Left lung (tissue), 4 donors: ENCODE measurements at regions not wholly inside any gene's neighbourhood (a gene's known extent, or its start where the extent isn't known, plus 50 kb on each side); places are given as distances from the start of the nearest gene placed in this dataset.
A peak's percentile ranks its signal among the peaks of the same experiment; 100 is the strongest.

Source experiments
- ATAC-seq: fragments of 200-7000 bp; cut with Tn5 transposase; one replicate; pipeline ENCODE4 v1.9.1; 2020; ENCODE audit warnings: moderate library complexity
- DNase-seq, 4 donors: peaks; one replicate each; pipeline ENCODE4 v3.0.0-alpha.2; 2013 to 2020
- H3K27ac ChIP-seq, 2 donors: fragments of 200-600 bp; sonication (generic) in 1 of 2; one replicate each; pipeline versions ENCODE4 v1.5.0 to v1.8.0; 2020 to 2021
- H3K27me3 ChIP-seq, 2 donors: fragments of 200-600 bp; sonication (generic) in 1 of 2; one replicate each; pipeline versions ENCODE4 v1.5.0 to v1.8.0; 2020 to 2021
- H3K36me3 ChIP-seq, 2 donors: fragments of 200-600 bp; sonication (generic) in 1 of 2; one replicate each; pipeline versions ENCODE4 v1.5.0 to v1.8.0; 2020 to 2021
- H3K4me1 ChIP-seq, 2 donors: fragments of 200-600 bp; one replicate each; pipeline ENCODE4 v1.8.0; 2021
- H3K4me3 ChIP-seq, 2 donors: fragments of 200-600 bp; sonication (generic) in 1 of 2; one replicate each; pipeline versions ENCODE4 v1.5.0 to v1.8.0; 2020 to 2021; ENCODE audit warnings: mild to moderate bottlenecking in 1 of 2
- H3K9me3 ChIP-seq, 2 donors: fragments of 200-600 bp; sonication (generic) in 1 of 2; one replicate each; pipeline versions ENCODE4 v1.5.0 to v1.8.0; 2020 to 2021
- CTCF ChIP-seq, 2 donors: fragments of 200-600 bp; sonication (generic) in 1 of 2; IDR thresholded peaks; one replicate each; pipeline versions ENCODE4 v1.5.0 to v1.8.0; 2021; ENCODE audit warnings: antibody characterized with exemption in 2 of 2
- intact Hi-C, 2 donors: fragments of 100-400 bp; cut with DNase I; formaldehyde crosslinking; loops; one replicate each; pipeline versions ENCODE4 v1.11.2 to v1.14.2; 2022
- donor health status: DM: no; HTN: yes; CAD: no.
- donor health status: DM: no; HTN: no; CAD: no.

- ATAC-seq (no peak), DNase-seq (no peak)
- Histone ChIP-seq H3K27me3 (no peaks in the 10 kb centered on the region), H3K27ac (no peak overlapping the region), H3K36me3 (no peaks in the 10 kb centered on the region), H3K4me1 (no peaks in the 10 kb centered on the region), H3K9me3 (no peaks in the 10 kb centered on the region), H3K4me3 (no peak overlapping the region)
- intact Hi-C loops, result no loop called here
- no peak for TF ChIP-seq CTCF (IDR thresholded peaks at IDR 0.05)
Measured at GRCh38 chr13:82341116-82341515, 1541.2 kb downstream of the SLITRK1 start.

GRCh38 chr13:82330499-82330898 is 1551.8 kb downstream of the SLITRK1 start:
- no peak for DNase-seq
- Histone ChIP-seq H3K27me3 (no peaks in the 10 kb centered on the region), H3K27ac (no peak overlapping the region), H3K9me3 (peaks cover 0 to 4% of the 10 kb centered on the region in 2 donors), H3K4me3 (no peak overlapping the region), H3K4me1 (no peaks in the 10 kb centered on the region), H3K36me3 (no peaks in the 10 kb centered on the region)
- intact Hi-C loops, result no loop called here
- TF ChIP-seq CTCF (IDR thresholded peaks at IDR 0.05), result peak; percentile 17 to 35
- ATAC-seq, result no peak

- no peaks in the 10 kb centered on the region for H3K36me3 ChIP-seq
- no peak overlapping the region for H3K27ac ChIP-seq
- no peak for TF ChIP-seq CTCF (IDR thresholded peaks at IDR 0.05)
- H3K4me3 ChIP-seq, result no peak overlapping the region
- no peaks in the 10 kb centered on the region for H3K27me3 ChIP-seq
- DNase-seq (no peak), ATAC-seq (no peak)
- H3K9me3 ChIP-seq, result peaks cover 0 to 16% of the 10 kb centered on the region in 2 donors
- H3K4me1 ChIP-seq, result no peaks in the 10 kb centered on the region
- intact Hi-C loops, result no loop called here
Measured at GRCh38 chr13:82323101-82323500, 1559.2 kb downstream of the SLITRK1 start.

GRCh38 chr13:82305588-82305987 is 1576.7 kb downstream of the SLITRK1 start:
- intact Hi-C loops, result no loop called here
- Histone ChIP-seq H3K27me3 (no peaks in the 10 kb centered on the region), H3K4me1 (no peaks in the 10 kb centered on the region), H3K36me3 (no peaks in the 10 kb centered on the region), H3K4me3 (no peak overlapping the region), H3K9me3 (peaks cover 0 to 12% of the 10 kb centered on the region in 2 donors), H3K27ac (no peak overlapping the region)
- DNase-seq (peak in 1 of 4 donors; percentile 36), ATAC-seq (peak; percentile 91)
- TF ChIP-seq CTCF (IDR thresholded peaks at IDR 0.05), result no peak

GRCh38 chr13:82298106-82298505 is 1584.2 kb downstream of the SLITRK1 start:
- no peak for ATAC-seq

More at GRCh38 chr13:82298106-82298505, 1584.2 kb downstream of the SLITRK1 start:
- Histone ChIP-seq H3K36me3 (no peaks in the 10 kb centered on the region), H3K4me3 (no peak overlapping the region), H3K4me1 (no peaks in the 10 kb centered on the region), H3K9me3 (peaks cover 0 to 11% of the 10 kb centered on the region in 2 donors), H3K27ac (no peak overlapping the region), H3K27me3 (no peaks in the 10 kb centered on the region)
- no peak for TF ChIP-seq CTCF (IDR thresholded peaks at IDR 0.05)
- intact Hi-C loops, result no loop called here
- DNase-seq, result no peak
